ENCODE measurements at regions not wholly inside any gene's neighbourhood (a gene's known extent, or its start where the extent isn't known, plus 50 kb on each side); places are given as distances from the start of the nearest gene placed in this dataset.

- TF ChIP-seq CTCF (conservative IDR thresholded peaks at IDR 0.05; ENCODE audit: low read length) (no peak), EZH2phosphoT487 (IDR thresholded peaks at IDR 0.05; ENCODE audit: borderline replicate concordance) (no peak)
- no peak overlapping the region for H3K4me2 ChIP-seq (ENCODE audit: low read depth, low read length, poor library complexity, severe bottlenecking)
- H4K20me1 ChIP-seq (ENCODE audit: insufficient read depth, low read length, poor library complexity, severe bottlenecking), result no peaks in the 10 kb centered on the region
- H3F3A ChIP-seq (ENCODE audit: low read depth), result no peaks in the 10 kb centered on the region
- no peaks in the 10 kb centered on the region for H3K9me2 ChIP-seq (replicated peaks; ENCODE audit: low read depth, low read length)
- no peaks in the 10 kb centered on the region for H3K79me2 ChIP-seq (ENCODE audit: insufficient read depth, low read length)
- H3K27me3 ChIP-seq (ENCODE audit: insufficient read depth, low read length, poor library complexity, severe bottlenecking), result no peaks in the 10 kb centered on the region
- H3K4me3 ChIP-seq (ENCODE audit: low read length, poor library complexity, severe bottlenecking), result no peak overlapping the region
- no peak overlapping the region for H2AFZ ChIP-seq (ENCODE audit: low read length)
- H3K4me1 ChIP-seq (ENCODE audit: insufficient read depth, low read length, poor library complexity, severe bottlenecking), result no peaks in the 10 kb centered on the region
- H3K36me3 ChIP-seq (ENCODE audit: insufficient read depth, low read length), result no peaks in the 10 kb centered on the region
- no peaks in the 10 kb centered on the region for H3K9me3 ChIP-seq (ENCODE audit: insufficient read depth, low read depth, low read length)
- H3K9ac ChIP-seq (ENCODE audit: low read depth, low read length, poor library complexity, severe bottlenecking), result no peak overlapping the region
These were observed 196.9 kb upstream of the USP24 start for GRCh38 chr1:55412060-55412459.

- Histone ChIP-seq H2AFZ (ENCODE audit: low read length) (no peak overlapping the region), H4K20me1 (ENCODE audit: insufficient read depth, low read length, poor library complexity, severe bottlenecking) (no peaks in the 10 kb centered on the region), H3K36me3 (ENCODE audit: insufficient read depth, low read length) (no peaks in the 10 kb centered on the region), H3K9ac (ENCODE audit: low read depth, low read length, poor library complexity, severe bottlenecking) (no peak overlapping the region), H3K9me2 (replicated peaks; ENCODE audit: low read depth, low read length) (no peaks in the 10 kb centered on the region), H3K79me2 (ENCODE audit: insufficient read depth, low read length) (no peaks in the 10 kb centered on the region), H3K9me3 (ENCODE audit: insufficient read depth, low read depth, low read length) (no peaks in the 10 kb centered on the region), H3F3A (ENCODE audit: low read depth) (no peaks in the 10 kb centered on the region), H3K27me3 (ENCODE audit: insufficient read depth, low read length, poor library complexity, severe bottlenecking) (no peaks in the 10 kb centered on the region), H3K4me3 (ENCODE audit: low read length, poor library complexity, severe bottlenecking) (no peak overlapping the region), H3K4me2 (ENCODE audit: low read depth, low read length, poor library complexity, severe bottlenecking) (no peak overlapping the region), H3K4me1 (ENCODE audit: insufficient read depth, low read length, poor library complexity, severe bottlenecking) (no peaks in the 10 kb centered on the region)
- TF ChIP-seq EZH2phosphoT487 (IDR thresholded peaks at IDR 0.05; ENCODE audit: borderline replicate concordance) (no peak), CTCF (conservative IDR thresholded peaks at IDR 0.05; ENCODE audit: low read length) (no peak)
These were observed 187.7 kb upstream of the USP24 start for GRCh38 chr1:55402671-55403464.

DNA sequence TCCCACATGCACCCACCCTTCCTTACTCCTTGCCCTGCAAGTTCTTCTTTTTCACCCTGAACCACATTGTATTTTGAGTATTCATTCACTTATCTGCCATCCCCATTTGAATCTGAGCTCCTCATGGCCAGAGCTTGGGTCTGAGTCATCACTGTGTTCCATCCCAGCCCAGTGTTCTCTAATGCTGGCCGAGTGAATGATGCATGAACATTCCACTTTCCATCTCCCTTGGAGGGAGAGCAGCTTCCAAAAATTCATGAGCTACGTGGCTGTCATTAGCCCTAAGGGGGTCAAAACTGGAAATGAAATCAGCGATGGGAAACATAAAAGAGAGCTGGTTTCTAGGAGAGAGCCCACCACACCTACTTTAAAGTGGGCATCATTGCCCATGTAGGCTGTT, 187.0 kb upstream of the USP24 start:
- Histone ChIP-seq H3K4me3 (ENCODE audit: low read length, poor library complexity, severe bottlenecking) (no peak overlapping the region), H3K9ac (ENCODE audit: low read depth, low read length, poor library complexity, severe bottlenecking) (no peak overlapping the region), H3K79me2 (ENCODE audit: insufficient read depth, low read length) (no peaks in the 10 kb centered on the region), H3F3A (ENCODE audit: low read depth) (no peaks in the 10 kb centered on the region), H3K4me2 (ENCODE audit: low read depth, low read length, poor library complexity, severe bottlenecking) (no peak overlapping the region), H4K20me1 (ENCODE audit: insufficient read depth, low read length, poor library complexity, severe bottlenecking) (no peaks in the 10 kb centered on the region), H2AFZ (ENCODE audit: low read length) (no peak overlapping the region), H3K36me3 (ENCODE audit: insufficient read depth, low read length) (no peaks in the 10 kb centered on the region), H3K27me3 (ENCODE audit: insufficient read depth, low read length, poor library complexity, severe bottlenecking) (no peaks in the 10 kb centered on the region), H3K9me3 (ENCODE audit: insufficient read depth, low read depth, low read length) (no peaks in the 10 kb centered on the region), H3K4me1 (ENCODE audit: insufficient read depth, low read length, poor library complexity, severe bottlenecking) (no peaks in the 10 kb centered on the region), H3K9me2 (replicated peaks; ENCODE audit: low read depth, low read length) (no peaks in the 10 kb centered on the region)
- no peak for TF ChIP-seq EZH2phosphoT487 (IDR thresholded peaks at IDR 0.05; ENCODE audit: borderline replicate concordance)
- TF ChIP-seq CTCF (conservative IDR thresholded peaks at IDR 0.05; ENCODE audit: low read length), result no peak

Data from Loucy (cell line).